GM23248 (cell line): ENCODE measurements at regions not wholly inside any gene's neighbourhood (a gene's known extent, or its start where the extent isn't known, plus 50 kb on each side); places are given as distances from the start of the nearest gene placed in this dataset.

ENCODE experiments used
- DNase-seq: peaks from one replicate; pipeline ENCODE4 v3.0.0-alpha.2; 2015
- H2AFZ ChIP-seq: fragments of 200-600 bp; sonication (generic); 2 replicates; pipeline ENCODE4 v1.6.1; 2016; ENCODE audit warnings: antibody characterized with exemption
- H3F3A ChIP-seq: fragments of 200-600 bp; sonication (generic); 2 replicates; pipeline ENCODE4 v1.6.1; 2016; ENCODE audit warnings: mild to moderate bottlenecking, antibody characterized with exemption, mixed run types; ENCODE audit not compliant: insufficient read depth
- H3K27ac ChIP-seq: fragments of 200-600 bp; sonication (generic); 2 replicates; pipeline ENCODE4 v1.5.1; 2016; ENCODE audit warnings: mild to moderate bottlenecking
- H3K27me3 ChIP-seq: fragments of 200-600 bp; sonication (generic); replicated peaks from 2 replicates; pipeline ENCODE4 v1.6.1; 2016; ENCODE audit warnings: mild to moderate bottlenecking; ENCODE audit not compliant: insufficient read depth
- H3K36me3 ChIP-seq: fragments of 200-600 bp; sonication (generic); 2 replicates; pipeline ENCODE4 v1.6.1; 2016; ENCODE audit warnings: low read depth, mild to moderate bottlenecking
- H3K4me1 ChIP-seq: fragments of 200-600 bp; sonication (generic); 2 replicates; pipeline ENCODE4 v1.6.1; 2016; ENCODE audit warnings: mild to moderate bottlenecking; ENCODE audit not compliant: insufficient read depth
- H3K4me2 ChIP-seq: fragments of 200-600 bp; sonication (generic); one replicate; pipeline ENCODE4 v1.6.1; 2016; ENCODE audit warnings: mild to moderate bottlenecking; ENCODE audit not compliant: unreplicated experiment
- H3K4me3 ChIP-seq: fragments of 200-600 bp; sonication (generic); 2 replicates; pipeline ENCODE4 v1.5.1; 2016; ENCODE audit warnings: mild to moderate bottlenecking
- H3K79me2 ChIP-seq: fragments of 200-600 bp; sonication (generic); 2 replicates; pipeline ENCODE4 v1.6.1; 2016; ENCODE audit warnings: mild to moderate bottlenecking; ENCODE audit not compliant: insufficient read depth
- H3K9ac ChIP-seq: fragments of 200-600 bp; sonication (generic); 2 replicates; pipeline ENCODE4 v1.6.1; 2016; ENCODE audit warnings: mild to moderate bottlenecking
- H3K9me2 ChIP-seq: fragments of 200-600 bp; sonication (generic); 2 replicates; pipeline ENCODE4 v1.6.1; 2016; ENCODE audit warnings: mixed run types, mild to moderate bottlenecking, moderate library complexity; ENCODE audit not compliant: insufficient read depth
- H3K9me3 ChIP-seq: fragments of 200-600 bp; sonication (generic); one replicate; pipeline ENCODE4 v1.6.1; 2017; ENCODE audit warnings: low read depth
- H4K20me1 ChIP-seq: fragments of 200-600 bp; sonication (generic); 2 replicates; pipeline ENCODE4 v1.6.0; 2016; ENCODE audit not compliant: insufficient read depth
- EZH2 ChIP-seq: fragments of 200-600 bp; sonication (generic); IDR thresholded peaks from 2 replicates; pipeline ENCODE4 v1.6.1; 2018; ENCODE audit warnings: antibody characterized with exemption, mild to moderate bottlenecking; ENCODE audit not compliant: insufficient read depth, poor library complexity, severe bottlenecking
- EZH2phosphoT487 ChIP-seq: fragments of 200-600 bp; sonication (generic); IDR thresholded peaks from 2 replicates; pipeline ENCODE4 v1.6.1; 2018; ENCODE audit warnings: antibody characterized with exemption, moderate library complexity, mild to moderate bottlenecking, low read depth; ENCODE audit not compliant: insufficient read depth
- WGBS, 2 experiments: methylation state at CpG; one replicate each; pipeline ENCODE4 v1.1.6; 2015 to 2017; ENCODE audit warnings: low lambda C conversion rate in 2 of 2, low coverage in 1 of 2; ENCODE audit errors: missing lambda C conversion rate in 2 of 2; 5-methylcytosine and 5-hydroxymethylcytosine counted together
- in situ Hi-C: fragments of 300-500 bp; cut with MboI; formaldehyde crosslinking; loops from 2 replicates; pipeline ENCODE4 v1.15.0; 2020

DNA sequence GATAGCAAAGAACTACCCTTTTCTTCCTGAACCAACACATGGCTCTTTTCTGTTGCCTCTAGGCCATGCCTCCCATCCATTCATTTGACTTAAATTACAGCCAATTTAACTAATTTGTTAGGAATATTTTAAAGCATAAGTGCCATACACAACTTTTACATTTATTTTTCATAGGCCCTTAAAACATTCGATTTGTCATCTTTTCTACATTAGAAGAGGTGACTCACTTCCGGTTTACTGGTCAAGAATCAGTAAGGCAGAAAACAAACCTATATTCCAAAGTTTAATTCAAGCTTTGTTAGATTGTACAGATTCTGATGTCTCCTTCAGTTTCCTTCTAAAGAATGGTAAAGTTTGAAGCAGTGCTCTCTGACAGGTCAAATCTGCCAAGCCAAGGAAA lies 344.3 kb downstream of the SAMD5 start:
- WGBS, 2 experiments = 19 to 20% methylated on average over 2 of the region's 2 CpGs
- no peaks in the 10 kb centered on the region for H3K79me2 ChIP-seq
- no peak overlapping the region for H3K4me3 ChIP-seq
- no peaks in the 10 kb centered on the region for H3F3A ChIP-seq
- H4K20me1 ChIP-seq = no peaks in the 10 kb centered on the region
- H2AFZ ChIP-seq = no peak overlapping the region
- peak; percentile 10 for DNase-seq
- no peaks in the 10 kb centered on the region for H3K9me2 ChIP-seq
- no peak overlapping the region for H3K9ac ChIP-seq
- no peaks in the 10 kb centered on the region for H3K27me3 ChIP-seq
- no peaks in the 10 kb centered on the region for H3K4me1 ChIP-seq
- H3K36me3 ChIP-seq = no peaks in the 10 kb centered on the region
- H3K4me2 ChIP-seq = no peak overlapping the region
- in situ Hi-C loops = no loop called here
- no peak overlapping the region for H3K27ac ChIP-seq
- no peak for TF ChIP-seq EZH2
- no peak for TF ChIP-seq EZH2phosphoT487
- no peaks in the 10 kb centered on the region for H3K9me3 ChIP-seq

- Histone ChIP-seq H3K27me3 (no peaks in the 10 kb centered on the region), H4K20me1 (no peaks in the 10 kb centered on the region), H3K4me2 (no peak overlapping the region), H3K36me3 (no peaks in the 10 kb centered on the region), H2AFZ (no peak overlapping the region), H3K4me3 (no peak overlapping the region), H3F3A (no peaks in the 10 kb centered on the region), H3K79me2 (no peaks in the 10 kb centered on the region), H3K4me1 (no peaks in the 10 kb centered on the region), H3K9ac (no peak overlapping the region), H3K9me3 (no peaks in the 10 kb centered on the region), H3K9me2 (no peaks in the 10 kb centered on the region), H3K27ac (no peak overlapping the region)
- in situ Hi-C loops = no loop called here
- 52 to 57% methylated on average over 3 of the region's 3 CpGs for WGBS, 2 experiments
- TF ChIP-seq EZH2phosphoT487 (no peak), EZH2 (no peak)
- no peak for DNase-seq
These were observed 345.1 kb downstream of the SAMD5 start for GRCh38 chr6:147853574-147853973.

GRCh38 chr6:147855803-147856482 lies 347.5 kb downstream of the SAMD5 start:
- Histone ChIP-seq H3K4me3 (no peak overlapping the region), H3K9ac (no peak overlapping the region), H4K20me1 (no peaks in the 10 kb centered on the region), H3K79me2 (no peaks in the 10 kb centered on the region), H3K27ac (no peak overlapping the region), H3K4me1 (no peaks in the 10 kb centered on the region), H3K27me3 (no peaks in the 10 kb centered on the region), H2AFZ (no peak overlapping the region), H3K4me2 (no peak overlapping the region), H3F3A (no peaks in the 10 kb centered on the region), H3K36me3 (no peaks in the 10 kb centered on the region), H3K9me2 (no peaks in the 10 kb centered on the region), H3K9me3 (no peaks in the 10 kb centered on the region)
- in situ Hi-C loops = no loop called here
- no peak for DNase-seq
- TF ChIP-seq EZH2phosphoT487 (no peak), EZH2 (no peak)
- WGBS, 2 experiments = 50 to 52% methylated on average over 3 of the region's 3 CpGs

DNA sequence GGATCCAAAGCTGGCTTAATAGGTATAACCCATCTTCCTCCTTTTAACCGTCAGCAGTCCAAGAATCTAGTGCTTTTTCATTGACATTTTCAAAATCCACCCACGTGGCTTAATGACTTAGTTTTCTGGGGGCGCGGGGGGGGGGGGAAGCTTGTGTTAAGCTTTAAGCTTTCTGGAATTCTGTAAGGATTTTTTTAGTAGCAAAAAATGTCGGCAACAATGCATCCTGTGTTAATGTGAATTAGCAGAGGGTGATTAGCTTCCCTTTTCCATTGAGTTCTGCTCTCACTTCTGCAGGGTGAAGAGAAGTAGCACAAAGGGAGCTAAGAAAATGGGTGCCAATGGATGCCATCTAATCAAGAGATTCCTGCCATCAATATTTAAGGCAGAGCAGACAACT lies 348.2 kb downstream of the SAMD5 start:
- in situ Hi-C loops = no loop called here
- H2AFZ ChIP-seq = no peak overlapping the region
- TF ChIP-seq EZH2phosphoT487 (no peak), EZH2 (no peak)

GRCh38 chr6:147858421-147858820 lies 349.9 kb downstream of the SAMD5 start:
- in situ Hi-C loops = no loop called here
- no peaks in the 10 kb centered on the region for H3K4me1 ChIP-seq
- H3K4me3 ChIP-seq = no peak overlapping the region
- TF ChIP-seq EZH2phosphoT487 (no peak), EZH2 (no peak)
- no peaks in the 10 kb centered on the region for H3K36me3 ChIP-seq
- no peak overlapping the region for H3K4me2 ChIP-seq
- DNase-seq = no peak
- H3F3A ChIP-seq = no peaks in the 10 kb centered on the region
- no peak overlapping the region for H3K27ac ChIP-seq
- H4K20me1 ChIP-seq = no peaks in the 10 kb centered on the region
- no peak overlapping the region for H3K9ac ChIP-seq
- no peaks in the 10 kb centered on the region for H3K9me2 ChIP-seq
- H2AFZ ChIP-seq = no peak overlapping the region
- no peaks in the 10 kb centered on the region for H3K9me3 ChIP-seq
- no peaks in the 10 kb centered on the region for H3K27me3 ChIP-seq
- WGBS, 2 experiments = 8 to 24% methylated on average over 2 of the region's 2 CpGs
- no peaks in the 10 kb centered on the region for H3K79me2 ChIP-seq

More for the DNA sequence above, 348.2 kb downstream of the SAMD5 start:
- Histone ChIP-seq H3K9me2 (no peaks in the 10 kb centered on the region), H3K9ac (no peak overlapping the region), H3K79me2 (no peaks in the 10 kb centered on the region), H3K4me2 (no peak overlapping the region), H3K4me3 (no peak overlapping the region), H3K36me3 (no peaks in the 10 kb centered on the region), H3F3A (no peaks in the 10 kb centered on the region), H3K4me1 (no peaks in the 10 kb centered on the region), H4K20me1 (no peaks in the 10 kb centered on the region), H3K27ac (no peak overlapping the region), H3K9me3 (no peaks in the 10 kb centered on the region), H3K27me3 (no peaks in the 10 kb centered on the region)
- WGBS, 2 experiments = 32 to 37% methylated on average over 5 of the region's 5 CpGs
- DNase-seq = no peak
